Large intestine (tissue), 3 donors: ENCODE measurements at regions not wholly inside any gene's neighbourhood (a gene's known extent, or its start where the extent isn't known, plus 50 kb on each side); places are given as distances from the start of the nearest gene placed in this dataset.
"Not testable (repeated sequence)": the region's sequence is repeated elsewhere in the genome, so short reads cannot be mapped to it uniquely, and the experiment has no call there.

Experiments
- DNase-seq, 2 donors: peaks; one replicate each; pipeline versions ENCODE4 v3.0.0 to v3.0.0-alpha.2; 2013
- H3K27ac ChIP-seq: one replicate; pipeline ENCODE4 v1.5.1; 2013; ENCODE audit warnings: low read length
- H3K27me3 ChIP-seq: 2 replicates; pipeline ENCODE4 v1.6.1; 2013; ENCODE audit warnings: low read length; ENCODE audit not compliant: control insufficient read depth, insufficient read depth
- H3K36me3 ChIP-seq: 2 replicates; pipeline ENCODE4 v1.6.1; 2013; ENCODE audit warnings: low read length; ENCODE audit not compliant: control insufficient read depth, insufficient read depth
- H3K4me1 ChIP-seq: one replicate; pipeline ENCODE4 v1.6.1; 2013; ENCODE audit warnings: low read length; ENCODE audit not compliant: control insufficient read depth, insufficient read depth
- H3K4me3 ChIP-seq: one replicate; pipeline ENCODE4 v1.5.1; 2013; ENCODE audit warnings: low read length
- H3K9me3 ChIP-seq: one replicate; pipeline ENCODE4 v1.6.1; 2013; ENCODE audit warnings: mild to moderate bottlenecking, low read depth, low read length, moderate library complexity; ENCODE audit not compliant: control insufficient read depth
- WGBS: methylation state at CpG from one replicate; pipeline ENCODE4 v1.1.5; 2013; ENCODE audit warnings: low lambda C conversion rate; ENCODE audit not compliant: insufficient coverage; 5-methylcytosine and 5-hydroxymethylcytosine counted together

DNA sequence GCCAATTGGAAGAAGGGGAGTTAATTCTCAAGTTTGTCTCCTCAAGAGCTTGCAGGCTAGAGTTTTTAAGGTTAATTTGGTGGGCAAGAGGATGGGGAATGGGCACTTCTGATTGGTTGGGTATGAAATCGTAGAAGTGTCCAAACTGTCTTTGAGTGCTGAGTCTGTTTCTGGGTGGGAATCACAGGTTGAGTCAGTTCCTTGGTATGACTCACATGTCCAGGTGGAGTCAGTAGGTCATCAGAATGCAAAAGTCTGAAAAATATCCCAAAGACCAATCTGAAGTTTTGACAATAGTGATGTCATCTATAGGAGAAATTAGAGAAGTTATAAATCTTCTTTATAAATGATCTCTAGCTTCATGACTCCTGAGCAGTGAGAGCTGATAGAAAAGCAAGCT is 1252.2 kb downstream of the REEP3 start:
- Histone ChIP-seq H3K36me3 (no peaks in the 10 kb centered on the region), H3K27me3 (no peaks in the 10 kb centered on the region), H3K9me3 (no peaks in the 10 kb centered on the region), H3K27ac (no peak overlapping the region), H3K4me3 (no peak overlapping the region), H3K4me1 (peaks cover 11% of the 10 kb centered on the region)
- no peak for DNase-seq
- no CpG with 5 or more reads among the region's 1 CpG for WGBS

DNA sequence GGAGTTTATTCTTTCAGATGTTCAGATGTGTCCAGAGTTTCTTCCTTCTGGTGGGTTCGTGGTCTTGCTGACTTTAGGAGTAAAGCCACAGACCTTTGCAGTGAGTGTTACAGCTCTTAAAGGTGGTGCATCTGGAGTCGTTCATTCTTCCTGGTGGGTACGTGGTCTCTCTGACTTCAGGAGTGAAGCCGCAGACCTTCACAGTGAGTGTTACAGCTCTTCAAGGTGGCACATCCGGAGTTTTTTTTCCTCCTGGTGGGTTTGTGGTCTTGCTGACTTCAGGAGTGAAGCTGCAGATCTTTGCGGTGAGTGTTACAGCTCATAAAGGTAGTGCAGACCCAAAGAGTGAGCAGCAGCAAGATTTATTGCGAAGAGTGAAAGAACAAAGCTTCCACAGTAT is 1263.2 kb downstream of the REEP3 start:
- not testable (repeated sequence) for H3K9me3 ChIP-seq, H3K4me1 ChIP-seq, DNase-seq, H3K27ac ChIP-seq, H3K4me3 ChIP-seq, H3K36me3 ChIP-seq, H3K27me3 ChIP-seq
- no CpG with 5 or more reads among the region's 7 CpGs for WGBS

DNA sequence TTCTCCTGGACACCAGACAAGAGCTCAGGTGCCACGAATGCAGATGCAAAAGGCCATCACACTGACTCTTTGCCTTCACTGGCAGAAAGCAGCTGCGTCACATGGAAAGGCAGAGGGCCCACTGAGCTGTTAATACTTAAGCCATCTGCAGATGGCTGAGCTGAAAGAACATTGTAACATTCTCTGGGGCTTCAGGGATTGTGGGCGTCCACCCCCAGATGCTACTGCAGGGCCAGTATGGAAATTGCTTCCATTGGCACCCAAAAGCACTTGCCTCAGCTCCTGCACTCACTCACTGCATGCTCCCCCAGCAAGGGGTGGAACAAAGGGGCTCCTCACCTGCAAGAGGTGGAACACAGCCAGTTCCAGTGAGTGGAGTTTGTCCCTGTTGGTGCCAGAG is 1264.6 kb downstream of the REEP3 start:
- Histone ChIP-seq H3K27me3 (no peaks in the 10 kb centered on the region), H3K36me3 (no peaks in the 10 kb centered on the region), H3K4me1 (no peaks in the 10 kb centered on the region), H3K27ac (no peak overlapping the region), H3K9me3 (peaks cover 3% of the 10 kb centered on the region), H3K4me3 (no peak overlapping the region)
- no CpG with 5 or more reads among the region's 3 CpGs for WGBS
- DNase-seq: no peak

DNA sequence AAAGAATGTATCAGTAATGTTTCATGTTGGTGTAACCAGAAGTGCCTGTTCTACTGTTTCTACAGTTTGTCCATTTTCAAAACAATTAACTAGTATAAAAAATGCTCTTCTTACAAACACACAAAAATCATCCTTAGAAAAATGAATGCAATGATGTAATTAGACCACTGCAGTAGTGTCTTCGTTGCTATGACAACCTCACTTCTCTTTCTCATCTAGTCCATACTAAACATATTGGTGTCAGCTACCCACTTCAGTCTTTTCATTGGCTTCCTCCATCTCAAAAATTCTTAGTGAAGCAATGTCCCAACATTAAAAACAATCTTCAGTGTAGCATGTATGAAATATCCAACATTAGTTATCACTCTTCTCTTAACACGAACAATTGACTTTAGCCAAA is 1265.8 kb downstream of the REEP3 start:
- no peak overlapping the region for H3K27ac ChIP-seq
- DNase-seq: no peak
- H3K9me3 ChIP-seq: peaks cover 3% of the 10 kb centered on the region
- no peaks in the 10 kb centered on the region for H3K36me3 ChIP-seq
- H3K4me3 ChIP-seq: no peak overlapping the region
- no peaks in the 10 kb centered on the region for H3K4me1 ChIP-seq
- WGBS: 72% methylated on average over 2 of the region's 2 CpGs
- H3K27me3 ChIP-seq: no peaks in the 10 kb centered on the region

DNA sequence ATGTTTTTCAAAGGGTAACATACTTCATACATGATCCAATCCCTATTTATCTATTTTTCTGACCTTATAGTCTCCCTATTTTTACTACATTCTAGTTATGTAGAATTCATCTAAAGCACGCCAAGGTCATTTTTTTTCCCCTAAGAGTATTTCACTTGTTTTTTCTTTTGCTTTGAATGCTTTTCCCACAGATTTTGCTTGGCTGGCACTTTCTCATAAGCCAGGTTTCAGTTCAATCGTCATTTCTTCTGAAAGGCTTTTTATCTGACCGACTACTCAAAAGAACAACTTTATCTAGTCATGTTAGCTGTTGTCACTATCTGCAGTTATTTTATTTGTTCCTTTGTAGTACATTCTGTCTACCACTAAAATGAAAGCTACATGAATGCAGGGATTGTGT is 1274.6 kb downstream of the REEP3 start:
- Histone ChIP-seq H3K27me3 (no peaks in the 10 kb centered on the region), H3K4me1 (peaks cover 7% of the 10 kb centered on the region), H3K4me3 (no peak overlapping the region), H3K36me3 (no peaks in the 10 kb centered on the region), H3K27ac (no peak overlapping the region), H3K9me3 (no peaks in the 10 kb centered on the region)
- DNase-seq: no peak
- 60% methylated on average over 2 of the region's 3 CpGs for WGBS

DNA sequence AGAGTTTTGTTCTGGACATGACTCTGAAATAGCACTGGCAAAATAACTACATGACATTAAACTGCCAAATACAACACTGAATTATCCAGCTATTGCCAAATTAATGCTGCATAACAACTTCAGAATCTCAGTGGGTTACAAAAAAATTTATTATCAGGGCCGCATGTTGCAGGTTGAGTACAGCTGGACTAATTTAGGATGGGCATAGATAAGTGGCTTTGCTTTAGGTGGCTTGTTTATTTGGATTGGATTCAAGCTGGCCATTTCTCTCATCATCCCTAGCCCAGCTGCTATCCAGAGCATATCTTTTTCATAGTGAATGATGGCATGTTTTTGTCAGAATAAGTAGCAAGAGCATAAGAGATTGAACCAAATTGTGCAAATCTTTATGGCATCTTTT is 1277.1 kb downstream of the REEP3 start:
- Histone ChIP-seq H3K4me1 (peaks cover 10% of the 10 kb centered on the region), H3K27me3 (no peaks in the 10 kb centered on the region), H3K27ac (no peak overlapping the region), H3K4me3 (no peak overlapping the region), H3K36me3 (no peaks in the 10 kb centered on the region), H3K9me3 (no peaks in the 10 kb centered on the region)
- WGBS: no CpG with 5 or more reads among the region's 1 CpG
- no peak for DNase-seq

GRCh38 chr10:64808233-64808632 is 1287.0 kb downstream of the REEP3 start:
- H3K4me1 ChIP-seq, H3K27ac ChIP-seq, DNase-seq, H3K27me3 ChIP-seq, H3K4me3 ChIP-seq, H3K36me3 ChIP-seq, H3K9me3 ChIP-seq: not testable (repeated sequence)

- not testable (repeated sequence) for H3K36me3 ChIP-seq, H3K4me1 ChIP-seq, H3K27ac ChIP-seq, H3K4me3 ChIP-seq, H3K9me3 ChIP-seq, DNase-seq, H3K27me3 ChIP-seq
- no CpG with 5 or more reads among the region's 4 CpGs for WGBS
These were observed 1288.8 kb downstream of the REEP3 start for GRCh38 chr10:64810046-64810445.

GRCh38 chr10:64813391-64813790 is 1292.2 kb downstream of the REEP3 start:
- no peaks in the 10 kb centered on the region for H3K4me1 ChIP-seq
- DNase-seq: no peak
- WGBS: 78% methylated on average over 1 of the region's 2 CpGs
- H3K27ac ChIP-seq: no peak overlapping the region
- H3K27me3 ChIP-seq: no peaks in the 10 kb centered on the region
- no peaks in the 10 kb centered on the region for H3K36me3 ChIP-seq
- no peaks in the 10 kb centered on the region for H3K9me3 ChIP-seq
- H3K4me3 ChIP-seq: no peak overlapping the region

GRCh38 chr10:64814201-64814600 is 1293.0 kb downstream of the REEP3 start:
- Histone ChIP-seq H3K27ac (no peak overlapping the region), H3K4me1 (no peaks in the 10 kb centered on the region), H3K36me3 (no peaks in the 10 kb centered on the region), H3K27me3 (no peaks in the 10 kb centered on the region), H3K4me3 (no peak overlapping the region), H3K9me3 (no peaks in the 10 kb centered on the region)
- no peak for DNase-seq
- 80% methylated on average over 2 of the region's 2 CpGs for WGBS

GRCh38 chr10:64829888-64830412 is 1308.7 kb downstream of the REEP3 start:
- WGBS: no CpG with 5 or more reads among the region's 3 CpGs
- H3K4me1 ChIP-seq: no peaks in the 10 kb centered on the region
- no peak overlapping the region for H3K27ac ChIP-seq
- no peak for DNase-seq
- H3K36me3 ChIP-seq: no peaks in the 10 kb centered on the region
- H3K27me3 ChIP-seq: no peaks in the 10 kb centered on the region
- H3K4me3 ChIP-seq: no peak overlapping the region
- no peaks in the 10 kb centered on the region for H3K9me3 ChIP-seq
